ENCODE measurements at regions not wholly inside any gene's neighbourhood (a gene's known extent, or its start where the extent isn't known, plus 50 kb on each side); places are given as distances from the start of the nearest gene placed in this dataset.

DNA sequence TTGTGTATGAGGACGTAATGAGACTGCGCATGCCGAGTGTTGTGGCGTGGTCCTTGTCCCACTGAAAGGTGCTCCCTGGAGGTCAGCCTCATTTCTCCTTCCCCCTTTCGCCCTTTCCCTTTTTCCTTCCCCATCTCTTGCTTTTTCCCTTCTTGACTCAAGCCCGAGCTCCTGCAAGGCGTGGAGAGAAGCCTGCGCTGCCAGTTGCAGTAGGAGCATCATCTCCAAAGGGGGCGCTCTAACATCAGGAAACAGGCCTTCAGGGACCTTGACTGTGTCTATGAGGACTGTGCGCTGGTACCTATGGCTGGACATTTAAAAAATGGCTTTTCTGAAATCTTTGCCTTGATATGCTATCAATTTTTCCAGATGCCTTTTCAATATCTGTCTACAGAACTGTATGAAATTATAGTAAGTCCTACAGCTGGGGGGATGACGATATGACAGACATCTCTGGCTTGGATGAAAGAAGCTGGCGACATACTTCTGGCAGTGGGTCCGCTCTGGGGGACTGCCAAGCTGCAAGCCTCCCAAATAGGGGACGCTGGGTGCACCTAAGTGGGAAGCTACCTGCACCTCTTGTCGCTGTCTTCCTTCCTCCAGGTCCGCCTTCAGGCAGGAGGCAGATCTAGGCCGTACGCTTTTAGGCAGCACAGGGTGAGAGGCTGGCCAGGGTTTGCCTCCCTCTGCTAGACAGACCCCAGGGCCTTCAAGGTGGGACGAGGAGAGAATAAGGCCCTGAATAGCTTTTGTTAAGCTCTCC is 96.5 kb downstream of the NXPE2 start:
- no peaks in the 10 kb centered on the region for H3K36me3 ChIP-seq (ENCODE audit: control insufficient read depth, insufficient read depth, low read length)
- H3K27me3 ChIP-seq (ENCODE audit: control insufficient read depth, insufficient read depth, low read length): no peaks in the 10 kb centered on the region
- no peak for DNase-seq (ENCODE audit: low read depth)
- TF ChIP-seq CTCF (IDR thresholded peaks at IDR 0.05; ENCODE audit: insufficient read depth, low read length, poor library complexity, severe bottlenecking): peak; percentile 81
- no peak overlapping the region for H3K4me3 ChIP-seq (ENCODE audit: low read depth, low read length)

- no peak for TF ChIP-seq CTCF (IDR thresholded peaks at IDR 0.05; ENCODE audit: insufficient read depth, low read length, poor library complexity, severe bottlenecking)
- Histone ChIP-seq H3K36me3 (ENCODE audit: control insufficient read depth, insufficient read depth, low read length) (no peaks in the 10 kb centered on the region), H3K27me3 (ENCODE audit: control insufficient read depth, insufficient read depth, low read length) (no peaks in the 10 kb centered on the region), H3K4me3 (ENCODE audit: low read depth, low read length) (no peak overlapping the region)
- no peak for DNase-seq (ENCODE audit: low read depth)
Observed at GRCh38 chr11:114775875-114776621, 97.7 kb downstream of the NXPE2 start.

DNA sequence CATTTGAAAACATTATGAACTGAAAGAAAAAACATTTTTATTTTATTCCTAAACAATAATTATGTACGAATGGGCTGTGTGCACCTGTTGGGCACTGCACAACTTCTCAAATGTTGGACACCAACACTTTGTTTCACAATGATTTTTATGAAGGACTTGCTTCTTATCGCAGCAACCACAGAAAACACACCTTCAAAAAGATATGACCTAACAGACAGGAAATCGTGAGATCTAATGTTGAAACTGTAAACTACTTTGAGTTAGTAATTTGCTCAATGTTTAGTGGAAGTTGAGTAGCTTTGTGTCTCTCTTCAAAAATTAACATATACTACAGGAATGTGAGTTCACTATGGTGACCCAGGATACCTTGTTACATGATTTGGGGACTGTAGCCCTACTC is 98.6 kb downstream of the NXPE2 start:
- Histone ChIP-seq H3K36me3 (ENCODE audit: control insufficient read depth, insufficient read depth, low read length) (no peaks in the 10 kb centered on the region), H3K27me3 (ENCODE audit: control insufficient read depth, insufficient read depth, low read length) (no peaks in the 10 kb centered on the region), H3K4me3 (ENCODE audit: low read depth, low read length) (no peak overlapping the region)
- no peak for TF ChIP-seq CTCF (IDR thresholded peaks at IDR 0.05; ENCODE audit: insufficient read depth, low read length, poor library complexity, severe bottlenecking)
- DNase-seq (ENCODE audit: low read depth): no peak

DNA sequence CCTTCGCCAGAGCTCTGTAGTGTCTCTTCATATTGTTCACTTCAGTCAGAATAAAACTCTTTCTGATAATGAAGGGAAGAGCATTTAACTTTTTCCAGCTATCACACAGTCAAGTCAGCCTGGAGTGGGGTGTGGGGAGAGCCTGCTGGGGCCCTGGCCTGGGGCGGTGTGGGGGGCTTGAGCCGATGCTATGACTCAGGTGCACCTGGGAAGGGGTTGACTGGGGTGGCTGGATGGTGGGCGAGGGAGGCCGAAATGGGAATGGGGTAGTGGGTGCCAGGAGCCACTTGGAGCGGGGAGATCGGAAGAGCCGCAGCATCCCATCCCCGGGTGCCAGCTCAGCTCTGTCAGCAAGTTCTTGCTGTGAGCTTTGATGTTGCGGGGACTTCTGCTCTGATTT is 100.9 kb downstream of the NXPE2 start:
- no peak for TF ChIP-seq CTCF (IDR thresholded peaks at IDR 0.05; ENCODE audit: insufficient read depth, low read length, poor library complexity, severe bottlenecking)
- no peaks in the 10 kb centered on the region for H3K27me3 ChIP-seq (ENCODE audit: control insufficient read depth, insufficient read depth, low read length)
- H3K4me3 ChIP-seq (ENCODE audit: low read depth, low read length): no peak overlapping the region
- no peak for DNase-seq (ENCODE audit: low read depth)
- H3K36me3 ChIP-seq (ENCODE audit: control insufficient read depth, insufficient read depth, low read length): no peaks in the 10 kb centered on the region

DNA sequence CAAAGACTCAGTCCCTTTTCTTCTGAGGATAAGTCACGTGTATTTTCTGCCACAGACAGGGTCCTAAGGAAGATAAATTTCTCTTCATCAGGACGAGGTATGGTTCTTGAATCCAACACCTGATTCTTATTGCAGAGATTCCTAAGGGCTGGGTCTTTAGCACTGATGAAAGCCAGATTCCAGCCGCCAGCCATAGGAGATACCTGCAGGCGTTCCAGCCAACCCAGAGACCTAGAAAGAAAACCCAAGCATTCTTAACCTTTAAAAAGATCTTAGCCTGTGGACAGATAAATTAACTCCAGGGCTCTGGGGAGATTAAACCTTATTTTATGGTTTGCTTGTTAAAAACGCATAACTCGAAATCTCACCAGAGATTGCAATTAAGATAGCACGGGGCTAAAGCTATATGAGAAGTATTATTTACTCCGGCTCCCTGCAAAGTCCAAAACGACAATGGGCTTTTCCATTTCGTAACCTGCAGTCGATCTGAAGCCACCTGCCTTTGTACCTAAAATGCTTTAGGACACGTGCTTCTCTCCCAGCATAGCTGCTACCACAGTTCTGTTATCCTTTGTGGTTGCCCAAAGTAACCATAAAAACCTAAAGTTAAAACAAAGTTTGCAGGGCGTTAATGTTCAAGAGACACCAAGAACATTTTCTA is 104.5 kb downstream of the NXPE2 start:
- H3K4me3 ChIP-seq (ENCODE audit: low read depth, low read length): no peak overlapping the region
- no peak for TF ChIP-seq CTCF (IDR thresholded peaks at IDR 0.05; ENCODE audit: insufficient read depth, low read length, poor library complexity, severe bottlenecking)
- H3K36me3 ChIP-seq (ENCODE audit: control insufficient read depth, insufficient read depth, low read length): no peaks in the 10 kb centered on the region
- H3K27me3 ChIP-seq (ENCODE audit: control insufficient read depth, insufficient read depth, low read length): no peaks in the 10 kb centered on the region
- DNase-seq (ENCODE audit: low read depth): no peak

All from kidney epithelial cell (primary cell).